ENCODE measurements at regions not wholly inside any gene's neighbourhood (a gene's known extent, or its start where the extent isn't known, plus 50 kb on each side); places are given as distances from the start of the nearest gene placed in this dataset.
A peak's percentile ranks its signal among the peaks of the same experiment; 100 is the strongest.

GRCh38 chr1:60984062-60984799 lies 98.1 kb upstream of the NFIA start:
- FAIRE-seq = no peak

- FAIRE-seq = no peak
Measured at GRCh38 chr1:60983701-60984061, 98.7 kb upstream of the NFIA start.

DNA sequence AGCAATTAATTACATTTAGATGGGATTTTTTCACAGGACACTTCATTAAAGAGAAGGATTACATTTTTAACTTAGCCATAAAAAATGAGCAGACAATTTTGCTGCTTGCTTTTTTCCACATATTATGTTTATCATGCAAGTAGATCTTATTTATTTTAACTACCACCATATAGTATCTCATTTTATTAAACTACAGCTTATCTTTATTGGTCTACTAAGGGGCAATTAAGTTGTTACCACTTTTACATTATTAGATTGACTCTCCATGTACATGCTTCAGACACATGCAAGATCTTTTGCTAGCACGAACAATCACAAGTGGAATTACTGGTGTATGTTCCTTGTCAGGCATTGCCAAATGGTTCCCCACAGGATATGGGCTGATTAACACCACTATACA lies 99.8 kb upstream of the NFIA start:
- FAIRE-seq = no peak

GRCh38 chr1:60981357-60981756 lies 101.0 kb upstream of the NFIA start:
- no peak for FAIRE-seq

GRCh38 chr1:60978421-60979357 lies 103.7 kb upstream of the NFIA start:
- no peak for FAIRE-seq

- FAIRE-seq = peak; percentile 83
Measured at GRCh38 chr1:60977661-60978060, 104.7 kb upstream of the NFIA start.

DNA sequence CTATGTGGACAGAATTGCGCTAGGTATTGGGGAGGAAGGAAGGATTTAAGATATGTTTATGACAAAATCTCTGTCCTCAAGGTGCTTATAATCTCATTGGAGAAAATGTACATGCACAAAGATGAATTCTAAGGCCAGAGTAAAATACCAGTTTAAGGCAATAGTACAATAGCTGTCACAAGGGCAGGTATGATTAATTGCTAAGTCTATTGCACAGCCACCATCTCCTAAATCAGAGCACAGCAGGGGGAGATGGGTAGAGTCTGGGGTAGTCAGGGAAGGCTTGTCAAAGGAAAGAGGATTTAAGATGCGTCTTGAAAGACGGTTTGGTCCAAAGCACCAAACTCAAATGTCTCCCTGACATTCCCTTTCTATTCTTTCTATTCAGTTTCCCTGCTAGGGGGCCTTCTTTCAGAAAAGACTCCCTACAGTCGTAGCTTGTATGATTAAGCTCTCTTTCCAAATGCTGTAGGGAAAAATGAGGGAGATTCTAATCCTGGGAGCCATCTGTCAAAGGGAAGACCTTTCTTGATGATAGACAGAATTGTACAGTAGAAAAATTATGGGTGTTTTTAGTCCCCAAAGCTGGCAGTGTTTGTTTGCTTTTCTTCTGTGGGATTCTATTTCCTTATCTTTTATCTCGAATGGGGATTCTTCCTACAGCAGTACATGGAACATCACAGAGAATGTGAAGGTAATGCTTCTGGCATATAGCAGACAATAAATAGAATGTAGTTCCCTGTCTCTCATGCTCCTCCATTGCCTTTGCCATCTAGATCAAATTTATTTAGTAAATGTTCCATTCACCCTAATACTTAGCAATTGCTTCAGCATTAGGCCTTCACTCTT lies 107.6 kb upstream of the NFIA start:
- no peak for FAIRE-seq

DNA sequence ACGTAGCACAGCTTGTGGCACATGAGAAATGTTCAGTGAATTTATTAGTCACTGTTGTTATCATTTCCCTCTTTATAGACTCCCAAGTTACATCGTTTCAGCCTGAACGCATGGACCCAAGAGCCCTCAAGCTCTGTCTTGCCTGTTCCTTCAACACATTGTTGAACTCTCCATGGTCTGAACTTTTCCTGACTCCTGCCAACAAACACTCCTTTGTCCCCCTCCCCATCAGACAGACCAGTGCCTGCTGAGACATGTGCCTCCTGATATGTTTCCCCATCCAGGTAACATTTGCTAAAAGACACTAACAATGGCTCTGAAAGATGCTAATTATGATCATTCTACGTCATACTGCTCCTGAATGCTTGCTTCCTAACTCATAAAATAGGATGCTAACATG lies 108.7 kb upstream of the NFIA start:
- no peak for FAIRE-seq

- no peak for FAIRE-seq
Measured at GRCh38 chr1:60972841-60973364, 109.5 kb upstream of the NFIA start.

DNA sequence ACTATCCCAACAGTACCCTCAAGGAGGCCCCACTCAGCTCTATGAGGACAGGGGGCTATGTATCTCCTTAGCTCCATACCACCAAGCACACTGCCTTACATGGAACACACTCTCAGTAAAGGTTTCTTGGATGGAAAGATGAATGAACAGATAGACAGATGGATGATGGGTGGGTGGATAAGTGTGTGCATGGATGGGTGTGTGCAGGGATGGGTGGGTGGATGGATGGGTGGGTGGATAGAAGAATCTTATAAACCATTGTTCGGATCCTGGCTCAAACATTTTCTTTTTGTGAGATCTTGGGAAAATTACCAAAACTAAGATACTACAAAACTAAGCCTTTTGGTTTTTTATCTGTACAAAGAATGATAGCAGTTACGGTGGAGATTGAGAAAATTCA lies 111.0 kb upstream of the NFIA start:
- FAIRE-seq = no peak

DNA sequence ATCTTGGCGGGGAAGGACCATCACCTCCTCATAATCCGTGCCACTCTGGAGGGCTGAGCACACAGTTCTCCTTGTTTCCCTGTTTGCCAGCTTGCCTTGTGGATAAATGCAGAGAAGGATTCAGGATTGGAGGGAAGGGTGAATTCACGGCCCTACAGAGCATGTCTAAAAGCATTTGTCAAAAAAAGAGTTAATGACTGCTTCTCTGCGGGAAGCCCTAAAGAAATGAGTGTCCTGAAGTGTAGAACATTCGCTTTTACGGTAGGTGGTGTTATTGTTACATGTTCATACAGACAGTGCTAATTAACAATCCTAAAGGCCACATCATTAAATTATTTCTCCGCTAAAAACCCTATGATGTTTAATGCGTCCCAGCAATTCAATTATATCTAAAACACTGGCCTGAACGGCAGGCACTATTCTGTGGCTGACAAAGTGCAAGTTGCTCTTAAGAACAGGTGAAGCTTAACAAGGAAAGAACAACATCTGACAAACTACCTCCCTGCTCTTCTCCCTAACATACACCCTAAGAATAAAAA lies 112.3 kb upstream of the NFIA start:
- no peak for FAIRE-seq

- FAIRE-seq = no peak
Measured at GRCh38 chr1:60965280-60965854, 117.0 kb upstream of the NFIA start.

GRCh38 chr1:60963167-60963940 lies 119.0 kb upstream of the NFIA start:
- FAIRE-seq = no peak

DNA sequence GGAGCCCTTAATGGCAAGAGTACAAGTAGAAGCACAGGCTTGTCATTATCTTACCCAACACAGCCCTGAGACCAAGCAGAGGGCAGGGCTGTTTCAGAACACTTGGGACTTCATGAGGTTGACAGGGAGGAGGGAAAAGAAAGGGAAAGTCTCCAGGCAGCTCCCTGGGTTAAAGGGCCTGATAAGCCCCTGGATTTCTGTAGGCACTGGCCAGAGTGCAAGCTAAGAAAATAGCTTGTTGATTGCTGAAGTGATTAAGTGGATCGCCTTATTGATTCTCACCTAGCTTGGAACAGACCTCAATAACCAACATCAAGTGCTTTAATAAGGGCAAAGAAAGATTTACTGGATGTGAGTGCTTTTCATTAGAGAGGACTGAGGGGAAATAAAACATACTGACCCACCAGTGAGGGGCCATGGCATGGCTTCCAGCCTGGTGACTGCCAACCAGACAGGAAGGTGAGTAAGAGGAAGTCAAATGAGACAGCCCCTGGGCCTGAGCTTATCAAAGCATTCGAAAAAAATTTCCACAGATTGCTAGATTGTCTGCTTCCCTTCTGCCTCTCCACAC lies 121.4 kb upstream of the NFIA start:
- FAIRE-seq = no peak

- no peak for FAIRE-seq
Measured at GRCh38 chr1:60959701-60960100, 122.7 kb upstream of the NFIA start.

DNA sequence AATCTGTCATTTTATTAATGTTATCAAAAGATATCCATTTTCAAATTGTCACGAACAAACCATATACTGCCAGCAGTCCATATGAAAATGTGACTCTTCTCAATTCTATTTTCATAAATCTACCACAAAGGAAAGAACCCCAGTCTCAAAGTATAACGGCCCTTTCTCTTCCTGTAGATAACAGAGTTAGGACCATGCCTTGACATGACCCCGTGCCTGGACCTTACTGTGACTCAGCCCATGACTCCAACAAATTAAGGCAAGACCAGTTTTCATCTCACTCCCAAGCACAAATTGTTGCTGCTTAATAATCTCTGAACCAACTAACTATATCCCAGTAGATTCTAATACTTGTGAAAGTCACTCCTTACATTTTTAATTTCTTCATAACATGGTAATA lies 124.4 kb upstream of the NFIA start:
- FAIRE-seq = no peak

DNA sequence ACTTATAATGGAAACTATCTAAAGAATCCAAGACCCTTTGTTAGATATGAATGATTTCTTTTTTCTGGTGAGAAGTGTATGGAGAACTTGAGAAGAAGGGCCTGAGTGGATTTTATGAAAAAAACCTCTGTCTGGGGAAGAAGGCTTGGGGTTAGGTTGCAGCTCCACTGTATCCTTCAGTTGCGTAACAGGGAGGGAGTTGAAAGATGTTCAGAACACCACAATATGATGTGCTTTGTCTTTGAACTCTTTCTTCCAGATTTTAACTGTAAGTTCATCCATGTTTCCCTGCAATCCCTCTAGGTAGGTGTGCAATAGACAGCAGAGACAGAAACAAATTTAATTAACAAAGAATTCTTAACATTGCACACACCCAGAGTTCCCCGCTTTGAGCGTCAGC lies 125.8 kb upstream of the NFIA start:
- no peak for FAIRE-seq

DNA sequence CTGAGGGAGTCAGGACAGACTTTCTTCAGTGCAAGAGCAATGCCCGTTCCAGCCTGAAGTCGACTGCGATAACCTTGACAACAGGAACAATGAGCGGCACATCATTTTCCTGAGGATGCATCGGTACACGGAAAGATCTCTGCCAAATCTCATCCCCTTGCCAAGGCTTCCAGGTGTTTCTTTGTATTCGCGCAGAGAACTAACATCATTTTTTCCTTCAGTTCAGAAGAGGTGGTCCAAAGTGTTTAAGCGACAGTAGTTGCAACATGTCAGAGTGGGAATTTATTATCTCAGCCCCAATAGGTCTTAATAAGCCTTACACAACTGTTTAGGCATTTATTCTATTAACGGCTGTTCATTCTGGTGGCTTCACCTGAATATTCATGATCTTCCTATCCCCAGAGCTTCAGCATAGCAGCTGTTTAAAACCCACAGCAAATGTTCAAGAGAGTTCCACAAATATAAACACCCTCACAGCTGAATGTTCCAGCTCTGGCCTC lies 129.7 kb upstream of the NFIA start:
- no peak for FAIRE-seq

- no peak for FAIRE-seq
Measured at GRCh38 chr1:60950224-60951063, 131.9 kb upstream of the NFIA start.

- FAIRE-seq = no peak
Measured at GRCh38 chr1:60949826-60950197, 132.5 kb upstream of the NFIA start.
